ENCODE measurements at regions not wholly inside any gene's neighbourhood (a gene's known extent, or its start where the extent isn't known, plus 50 kb on each side); places are given as distances from the start of the nearest gene placed in this dataset.

DNA sequence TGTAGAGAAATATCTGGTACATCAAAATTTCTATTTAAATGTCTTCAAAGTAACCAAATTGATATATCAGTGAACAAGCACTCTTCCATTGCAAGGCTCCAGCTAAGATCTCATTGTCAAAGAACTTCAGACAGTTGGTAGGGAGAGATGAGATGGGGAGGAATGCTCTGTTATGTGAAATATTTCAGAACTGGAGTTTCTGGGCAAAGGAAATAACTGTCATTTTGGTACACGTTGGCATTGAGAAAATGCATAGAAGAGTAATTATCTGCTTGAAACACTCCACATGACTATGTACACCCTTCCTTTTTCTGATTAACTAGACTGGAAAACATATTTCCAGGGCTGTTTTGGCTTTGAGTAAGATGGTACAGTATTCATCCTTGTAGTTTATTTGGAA is 297.5 kb upstream of the RASGRP1 start:
- CTCF ChIA-PET: interaction anchor here (1.2 to 2.1 kb wide), 2 partner anchors 11 to 163 kb away, joined by 3 to 6 read pairs; no protein-coding TSS in a partner anchor
- no peak overlapping the region for H2AFZ ChIP-seq (ENCODE audit: low read depth)
- no peaks in the 10 kb centered on the region for H3K36me3 ChIP-seq (replicated peaks in 1 of 2; ENCODE audit: control insufficient read depth in 1 of 2, insufficient read depth in 2 of 2, low read length in 1 of 2)
- DNase-seq: no peak
- WGBS (ENCODE audit: low lambda C conversion rate): 24% methylated on average over 1 of the region's 1 CpG
- H3K4me2 ChIP-seq: no peak overlapping the region
- H3K9me2 ChIP-seq: no peaks in the 10 kb centered on the region
- no peaks in the 10 kb centered on the region for H4K20me1 ChIP-seq (ENCODE audit: insufficient read depth)
- H3K27me3 ChIP-seq (ENCODE audit: insufficient read depth): no peaks in the 10 kb centered on the region
- H3K4me1 ChIP-seq (ENCODE audit: control insufficient read depth in 1 of 2, insufficient read depth in 2 of 2, low read depth in 1 of 2, low read length in 1 of 2): peaks cover 0 to 14% of the 10 kb centered on the region in 2 experiments; a peak in 2 of 4 replicates
- no peak overlapping the region for H3K9ac ChIP-seq
- H3K9me3 ChIP-seq: no peaks in the 10 kb centered on the region
- POLR2A ChIA-PET: no interaction called here
- H3K79me2 ChIP-seq (ENCODE audit: insufficient read depth): no peaks in the 10 kb centered on the region
- peak overlapping the region; percentile 28 to 76; a peak in 2 of 4 replicates for H3K27ac ChIP-seq (ENCODE audit: low read depth in 2 of 2, low read length in 1 of 2)
- no peaks in the 10 kb centered on the region for H3F3A ChIP-seq (replicated peaks; ENCODE audit: insufficient read depth)
- H3K4me3 ChIP-seq (ENCODE audit: low read depth in 2 of 2, low read length in 1 of 2): no peak overlapping the region
- TF ChIP-seq, protein P1, sequence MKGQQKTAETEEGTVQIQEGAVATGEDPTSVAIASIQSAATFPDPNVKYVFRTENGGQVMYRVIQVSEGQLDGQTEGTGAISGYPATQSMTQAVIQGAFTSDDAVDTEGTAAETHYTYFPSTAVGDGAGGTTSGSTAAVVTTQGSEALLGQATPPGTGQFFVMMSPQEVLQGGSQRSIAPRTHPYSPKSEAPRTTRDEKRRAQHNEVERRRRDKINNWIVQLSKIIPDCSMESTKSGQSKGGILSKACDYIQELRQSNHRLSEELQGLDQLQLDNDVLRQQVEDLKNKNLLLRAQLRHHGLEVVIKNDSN (IDR thresholded peaks at IDR 0.05; ENCODE audit: borderline replicate concordance, low read depth): no peak
- TF ChIP-seq, protein P2, sequence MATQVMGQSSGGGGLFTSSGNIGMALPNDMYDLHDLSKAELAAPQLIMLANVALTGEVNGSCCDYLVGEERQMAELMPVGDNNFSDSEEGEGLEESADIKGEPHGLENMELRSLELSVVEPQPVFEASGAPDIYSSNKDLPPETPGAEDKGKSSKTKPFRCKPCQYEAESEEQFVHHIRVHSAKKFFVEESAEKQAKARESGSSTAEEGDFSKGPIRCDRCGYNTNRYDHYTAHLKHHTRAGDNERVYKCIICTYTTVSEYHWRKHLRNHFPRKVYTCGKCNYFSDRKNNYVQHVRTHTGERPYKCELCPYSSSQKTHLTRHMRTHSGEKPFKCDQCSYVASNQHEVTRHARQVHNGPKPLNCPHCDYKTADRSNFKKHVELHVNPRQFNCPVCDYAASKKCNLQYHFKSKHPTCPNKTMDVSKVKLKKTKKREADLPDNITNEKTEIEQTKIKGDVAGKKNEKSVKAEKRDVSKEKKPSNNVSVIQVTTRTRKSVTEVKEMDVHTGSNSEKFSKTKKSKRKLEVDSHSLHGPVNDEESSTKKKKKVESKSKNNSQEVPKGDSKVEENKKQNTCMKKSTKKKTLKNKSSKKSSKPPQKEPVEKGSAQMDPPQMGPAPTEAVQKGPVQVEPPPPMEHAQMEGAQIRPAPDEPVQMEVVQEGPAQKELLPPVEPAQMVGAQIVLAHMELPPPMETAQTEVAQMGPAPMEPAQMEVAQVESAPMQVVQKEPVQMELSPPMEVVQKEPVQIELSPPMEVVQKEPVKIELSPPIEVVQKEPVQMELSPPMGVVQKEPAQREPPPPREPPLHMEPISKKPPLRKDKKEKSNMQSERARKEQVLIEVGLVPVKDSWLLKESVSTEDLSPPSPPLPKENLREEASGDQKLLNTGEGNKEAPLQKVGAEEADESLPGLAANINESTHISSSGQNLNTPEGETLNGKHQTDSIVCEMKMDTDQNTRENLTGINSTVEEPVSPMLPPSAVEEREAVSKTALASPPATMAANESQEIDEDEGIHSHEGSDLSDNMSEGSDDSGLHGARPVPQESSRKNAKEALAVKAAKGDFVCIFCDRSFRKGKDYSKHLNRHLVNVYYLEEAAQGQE (IDR thresholded peaks at IDR 0.05; ENCODE audit: low read depth, low read length): no peak
- no peak for TF ChIP-seq TAF1 (IDR thresholded peaks at IDR 0.05; ENCODE audit: borderline replicate concordance, low read depth, low read length)
- TF ChIP-seq, protein P3, sequence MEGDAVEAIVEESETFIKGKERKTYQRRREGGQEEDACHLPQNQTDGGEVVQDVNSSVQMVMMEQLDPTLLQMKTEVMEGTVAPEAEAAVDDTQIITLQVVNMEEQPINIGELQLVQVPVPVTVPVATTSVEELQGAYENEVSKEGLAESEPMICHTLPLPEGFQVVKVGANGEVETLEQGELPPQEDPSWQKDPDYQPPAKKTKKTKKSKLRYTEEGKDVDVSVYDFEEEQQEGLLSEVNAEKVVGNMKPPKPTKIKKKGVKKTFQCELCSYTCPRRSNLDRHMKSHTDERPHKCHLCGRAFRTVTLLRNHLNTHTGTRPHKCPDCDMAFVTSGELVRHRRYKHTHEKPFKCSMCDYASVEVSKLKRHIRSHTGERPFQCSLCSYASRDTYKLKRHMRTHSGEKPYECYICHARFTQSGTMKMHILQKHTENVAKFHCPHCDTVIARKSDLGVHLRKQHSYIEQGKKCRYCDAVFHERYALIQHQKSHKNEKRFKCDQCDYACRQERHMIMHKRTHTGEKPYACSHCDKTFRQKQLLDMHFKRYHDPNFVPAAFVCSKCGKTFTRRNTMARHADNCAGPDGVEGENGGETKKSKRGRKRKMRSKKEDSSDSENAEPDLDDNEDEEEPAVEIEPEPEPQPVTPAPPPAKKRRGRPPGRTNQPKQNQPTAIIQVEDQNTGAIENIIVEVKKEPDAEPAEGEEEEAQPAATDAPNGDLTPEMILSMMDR (IDR thresholded peaks at IDR 0.05): no peak
- no peak for TF ChIP-seq FOXM1 (IDR thresholded peaks at IDR 0.05; ENCODE audit: low read depth)
- 0 out of 2 replicates have a peak, but pooled peaks have one; percentile 9 for TF ChIP-seq TCF12 (IDR thresholded peaks at IDR 0.05)
- TF ChIP-seq FOSL2 (IDR thresholded peaks at IDR 0.05; ENCODE audit: borderline replicate concordance, low read depth): no peak
- TF ChIP-seq EP300 (IDR thresholded peaks at IDR 0.05; ENCODE audit: borderline replicate concordance in 1 of 2, low read depth in 1 of 2, low read length in 1 of 2): 0 out of 4 replicates have a peak, but pooled peaks of 1 of the 2 experiments have one; percentile 11

DNA sequence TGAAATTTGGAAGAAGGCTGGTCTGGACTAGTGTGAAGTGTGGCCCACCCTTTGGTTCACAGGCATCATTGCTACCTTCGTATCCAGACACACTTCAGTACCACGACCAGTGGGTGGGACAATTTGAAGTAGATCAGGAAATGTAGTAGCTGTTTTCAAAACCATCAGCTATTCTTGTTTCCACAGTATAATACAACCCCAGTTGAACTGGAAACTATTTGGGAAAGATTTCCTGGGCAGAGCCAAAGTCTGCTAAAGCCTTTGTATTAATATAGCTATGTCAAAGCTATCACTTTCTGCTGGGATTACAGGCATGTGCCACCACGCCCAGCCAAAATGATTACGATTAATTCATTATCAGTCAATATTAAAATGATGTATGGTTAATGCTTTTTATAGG is 298.8 kb upstream of the RASGRP1 start:
- CTCF ChIA-PET: interaction anchor here (1.2 to 2.0 kb wide), 3 partner anchors 8 to 164 kb away, joined by 3 to 8 read pairs (median 6); no protein-coding TSS in a partner anchor
- POLR2A ChIA-PET: no interaction called here
- Histone ChIP-seq H3K4me2 (no peak overlapping the region), H3K9me3 (no peaks in the 10 kb centered on the region), H3K9ac (no peak overlapping the region), H3F3A (replicated peaks; ENCODE audit: insufficient read depth) (no peaks in the 10 kb centered on the region), H3K4me1 (ENCODE audit: control insufficient read depth in 1 of 2, insufficient read depth in 2 of 2, low read depth in 1 of 2, low read length in 1 of 2) (peaks cover 0 to 14% of the 10 kb centered on the region in 2 experiments; a peak in 3 of 4 replicates), H3K9me2 (no peaks in the 10 kb centered on the region), H3K79me2 (ENCODE audit: insufficient read depth) (no peaks in the 10 kb centered on the region), H3K4me3 (ENCODE audit: low read depth in 2 of 2, low read length in 1 of 2) (no peak overlapping the region), H4K20me1 (ENCODE audit: insufficient read depth) (no peaks in the 10 kb centered on the region), H3K36me3 (replicated peaks in 1 of 2; ENCODE audit: control insufficient read depth in 1 of 2, insufficient read depth in 2 of 2, low read length in 1 of 2) (no peaks in the 10 kb centered on the region), H3K27ac (ENCODE audit: low read depth in 2 of 2, low read length in 1 of 2) (no peak overlapping the region), H2AFZ (ENCODE audit: low read depth) (no peak overlapping the region), H3K27me3 (ENCODE audit: insufficient read depth) (no peaks in the 10 kb centered on the region)
- WGBS (ENCODE audit: low lambda C conversion rate): 96% methylated on average over 4 of the region's 4 CpGs
- DNase-seq: no peak
- no peak for TF ChIP-seq GATA2 (CRISPR knock-in tag; IDR thresholded peaks at IDR 0.05)
- TF ChIP-seq, protein P2 (IDR thresholded peaks at IDR 0.05; ENCODE audit: low read depth, low read length): no peak
- TF ChIP-seq, protein P4, sequence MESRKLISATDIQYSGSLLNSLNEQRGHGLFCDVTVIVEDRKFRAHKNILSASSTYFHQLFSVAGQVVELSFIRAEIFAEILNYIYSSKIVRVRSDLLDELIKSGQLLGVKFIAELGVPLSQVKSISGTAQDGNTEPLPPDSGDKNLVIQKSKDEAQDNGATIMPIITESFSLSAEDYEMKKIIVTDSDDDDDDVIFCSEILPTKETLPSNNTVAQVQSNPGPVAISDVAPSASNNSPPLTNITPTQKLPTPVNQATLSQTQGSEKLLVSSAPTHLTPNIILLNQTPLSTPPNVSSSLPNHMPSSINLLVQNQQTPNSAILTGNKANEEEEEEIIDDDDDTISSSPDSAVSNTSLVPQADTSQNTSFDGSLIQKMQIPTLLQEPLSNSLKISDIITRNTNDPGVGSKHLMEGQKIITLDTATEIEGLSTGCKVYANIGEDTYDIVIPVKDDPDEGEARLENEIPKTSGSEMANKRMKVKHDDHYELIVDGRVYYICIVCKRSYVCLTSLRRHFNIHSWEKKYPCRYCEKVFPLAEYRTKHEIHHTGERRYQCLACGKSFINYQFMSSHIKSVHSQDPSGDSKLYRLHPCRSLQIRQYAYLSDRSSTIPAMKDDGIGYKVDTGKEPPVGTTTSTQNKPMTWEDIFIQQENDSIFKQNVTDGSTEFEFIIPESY (IDR thresholded peaks at IDR 0.05; ENCODE audit: borderline replicate concordance, low read depth): no peak
- no peak for TF ChIP-seq MEF2A (IDR thresholded peaks at IDR 0.05; ENCODE audit: borderline replicate concordance, low read depth)
- no peak for TF ChIP-seq SIN3A (IDR thresholded peaks at IDR 0.05; ENCODE audit: borderline replicate concordance, low read depth, low read length)

Data from SK-N-SH (cell line).